Activated CD4-positive, alpha-beta T cell treated with anti-CD3 and anti-CD28 coated beads, Interleukin-2, Interleukin-4, amounts not matched to agents 100 ng/mL and 50 ng/mL, durations not matched to agents 16 hours and 8 hours (primary cell): ENCODE measurements at regions not wholly inside any gene's neighbourhood (a gene's known extent, or its start where the extent isn't known, plus 50 kb on each side); places are given as distances from the start of the nearest gene placed in this dataset.
"Not testable (repeated sequence)": the region's sequence is repeated elsewhere in the genome, so short reads cannot be mapped to it uniquely, and the experiment has no call there.

ENCODE experiments used
- DNase-seq: peaks from one replicate; pipeline ENCODE4 v3.0.0-alpha.2; 2020; ENCODE audit warnings: low spot score

DNA sequence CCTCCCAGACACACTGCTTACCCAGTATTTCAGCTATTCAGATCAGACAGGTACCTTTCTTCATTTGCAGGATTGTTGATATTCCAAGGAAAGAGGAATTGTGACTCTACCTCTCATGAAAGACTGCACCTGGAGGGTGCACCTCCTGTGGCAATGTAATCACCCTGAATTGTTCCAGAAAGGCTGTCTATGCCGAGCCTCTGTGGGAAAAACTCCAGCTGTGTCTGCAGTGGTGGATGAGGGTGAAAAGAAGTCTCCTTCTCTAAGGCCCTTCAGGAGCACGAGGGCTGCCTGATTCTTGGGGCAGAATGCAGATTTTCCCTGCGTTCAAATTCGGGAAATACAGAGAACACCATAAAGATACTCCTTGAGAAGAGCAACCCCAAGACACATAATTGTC is 108.2 kb upstream of the ADAMTS3 start:
- DNase-seq = no peak

DNA sequence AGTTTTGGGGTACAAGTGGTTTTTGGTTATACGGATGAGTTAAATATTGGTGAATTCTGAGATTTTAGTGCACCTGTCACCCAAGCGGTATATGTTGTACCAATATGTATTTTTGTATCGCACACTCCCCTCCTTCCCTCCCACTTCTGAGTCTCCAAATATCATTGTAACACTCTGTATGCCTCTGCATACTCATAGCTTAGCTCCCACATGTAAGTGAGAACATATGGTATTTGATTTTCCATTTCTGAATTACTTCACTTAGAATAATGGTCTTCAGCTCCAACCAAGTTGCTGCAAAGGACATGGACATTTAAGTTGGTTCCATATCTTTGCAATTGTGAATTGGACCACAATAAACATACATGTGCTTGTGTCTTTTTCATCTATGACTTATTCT is 103.0 kb upstream of the ADAMTS3 start:
- no peak for DNase-seq

DNA sequence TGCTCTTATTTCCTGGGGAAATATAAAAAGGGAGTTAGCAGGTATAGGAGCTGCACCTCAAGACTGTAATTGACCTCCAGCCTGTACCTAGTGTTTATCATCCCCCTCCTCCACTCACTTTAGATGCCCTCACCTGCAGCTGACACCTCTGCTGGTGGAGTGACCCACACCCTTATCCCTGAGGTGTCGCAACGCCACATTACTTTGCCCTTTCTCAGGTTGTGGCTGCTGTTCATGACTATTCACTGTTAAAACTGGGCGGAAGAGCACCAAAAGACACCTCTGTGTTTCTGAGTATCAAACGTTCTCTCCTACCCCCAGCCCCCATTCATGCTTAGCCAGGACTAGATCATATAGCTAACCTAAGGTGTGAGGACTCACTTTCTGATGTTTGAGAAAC is 101.5 kb upstream of the ADAMTS3 start:
- no peak for DNase-seq

DNA sequence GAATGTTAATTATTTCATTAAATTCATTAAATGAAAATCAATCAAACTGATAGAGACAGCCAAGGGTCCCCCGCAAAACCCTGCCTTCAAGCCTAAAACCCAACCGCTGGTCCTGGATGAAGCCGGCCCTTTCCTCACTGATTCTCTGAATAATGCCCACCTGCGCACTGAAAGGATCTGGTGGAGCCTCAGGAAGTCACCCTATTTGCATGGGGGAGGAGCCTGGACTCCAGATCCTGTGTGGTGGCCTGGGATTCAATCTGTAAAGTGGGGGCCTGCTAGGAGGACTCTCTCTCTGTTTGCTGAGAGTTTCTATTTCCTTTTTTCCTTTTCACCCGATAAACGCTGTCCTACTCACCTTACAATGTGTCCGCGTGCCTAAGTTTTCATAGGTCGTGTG is 97.9 kb upstream of the ADAMTS3 start:
- no peak for DNase-seq

DNA sequence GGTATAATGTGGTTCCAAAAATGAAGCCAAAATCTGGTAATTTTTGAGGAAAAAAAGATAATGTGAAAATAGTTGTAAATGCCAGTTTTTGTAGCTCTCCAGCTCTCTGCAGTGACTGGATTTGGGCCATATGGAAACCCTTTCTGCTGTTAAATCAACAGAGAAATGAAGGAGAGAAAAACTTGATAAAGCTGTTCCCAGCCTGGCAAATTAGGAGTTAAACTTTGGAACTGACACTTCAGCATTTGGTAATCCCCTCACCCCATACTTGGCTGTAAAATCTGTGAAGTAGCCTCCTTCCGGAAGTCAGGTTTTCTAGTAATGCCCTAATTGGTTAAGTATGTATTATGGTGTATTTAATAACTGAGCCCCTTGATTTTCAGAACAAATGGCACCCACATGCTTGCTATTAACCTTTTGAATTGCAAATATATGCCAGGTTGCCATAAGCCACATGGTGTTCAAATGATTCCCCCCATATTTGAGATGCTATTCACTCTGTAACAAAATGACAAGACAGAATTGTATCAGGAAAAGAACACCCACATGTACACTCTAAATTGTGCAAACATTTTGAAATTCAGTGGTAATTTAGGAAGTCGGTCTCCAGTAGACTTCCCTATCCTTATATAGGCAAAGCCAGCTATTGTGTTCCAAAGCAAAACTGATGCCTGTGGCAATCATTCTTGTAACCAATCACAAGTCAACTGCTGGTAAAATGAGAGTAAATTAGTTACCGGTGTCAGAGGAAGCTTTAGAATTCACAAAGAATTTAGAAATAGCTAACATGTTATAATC is 96.3 kb upstream of the ADAMTS3 start:
- no peak for DNase-seq

DNA sequence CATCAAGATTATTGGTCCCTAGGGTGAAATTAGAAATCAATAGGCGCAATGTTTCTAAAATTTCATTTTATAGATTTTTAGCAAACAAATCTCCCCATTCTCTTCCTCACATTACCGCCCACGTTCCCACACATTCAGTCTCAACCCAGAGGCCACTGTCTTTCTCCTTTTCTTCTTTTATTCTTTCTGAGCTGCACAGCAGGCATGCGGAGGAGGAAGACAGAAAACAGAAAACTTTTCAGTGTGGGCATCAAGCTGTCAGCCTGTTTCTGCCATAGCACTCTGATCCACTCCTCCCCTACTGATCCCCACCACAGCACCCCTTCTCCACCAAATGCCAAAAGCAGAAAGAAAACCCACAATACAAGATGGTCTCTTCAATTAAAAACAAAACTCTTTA is 94.8 kb upstream of the ADAMTS3 start:
- no peak for DNase-seq

DNA sequence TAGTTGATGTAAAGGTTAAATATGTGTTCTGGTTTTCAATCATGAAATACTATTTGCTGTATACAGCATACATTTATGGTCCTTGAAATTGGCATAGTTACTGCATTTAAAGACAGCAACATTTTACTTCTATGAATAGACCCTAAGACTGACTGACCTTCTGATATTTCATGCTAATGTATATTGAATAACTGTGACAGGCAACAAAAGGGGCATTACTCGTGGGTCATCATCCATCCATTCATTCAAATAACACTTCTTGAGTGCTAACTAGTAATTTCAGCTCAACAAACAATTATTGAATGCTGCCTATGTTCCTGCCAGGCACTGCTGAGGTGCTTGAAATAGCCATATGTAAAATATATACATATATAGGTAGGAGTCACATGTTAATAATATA is 92.8 kb upstream of the ADAMTS3 start:
- DNase-seq = no peak

DNA sequence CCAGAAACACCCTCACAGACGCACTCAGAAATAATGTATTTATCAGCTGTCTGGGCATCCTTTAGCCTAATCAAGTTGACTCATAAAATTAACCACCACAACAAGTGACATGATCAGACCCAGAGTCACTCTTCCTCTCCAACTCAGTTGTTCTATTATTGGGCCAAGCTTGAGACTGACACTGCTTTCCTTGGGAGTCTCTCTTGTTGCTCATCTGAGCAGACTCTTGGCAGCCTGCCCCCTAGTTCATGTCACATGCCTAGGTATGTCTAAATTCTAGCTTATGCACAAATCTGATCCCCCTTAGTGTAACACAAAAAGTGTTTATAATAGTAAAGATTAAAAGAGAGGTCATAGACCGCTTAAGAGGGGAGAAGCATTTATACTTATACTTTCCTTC is 72.6 kb upstream of the ADAMTS3 start:
- no peak for DNase-seq

DNA sequence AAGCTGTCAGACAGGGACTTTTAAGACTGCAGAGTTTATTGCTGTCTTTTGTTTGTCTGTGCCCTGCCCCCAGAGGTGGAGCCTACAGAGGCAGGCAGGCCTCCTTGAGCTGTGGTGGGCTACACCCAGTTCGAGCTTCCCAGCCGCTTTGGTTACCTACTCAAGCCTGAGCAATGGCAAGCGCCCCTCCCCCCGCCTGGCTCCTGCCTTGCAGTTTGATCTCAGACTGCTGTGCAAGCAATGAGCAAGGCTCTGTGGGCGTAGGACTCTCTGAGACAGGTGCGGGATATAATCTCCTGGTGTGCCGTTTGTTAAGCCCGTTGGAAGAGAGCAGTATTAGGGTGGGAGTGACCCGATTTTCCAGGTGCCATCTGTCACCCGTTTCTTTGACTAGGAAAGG is 67.8 kb upstream of the ADAMTS3 start:
- DNase-seq = not testable (repeated sequence)

DNA sequence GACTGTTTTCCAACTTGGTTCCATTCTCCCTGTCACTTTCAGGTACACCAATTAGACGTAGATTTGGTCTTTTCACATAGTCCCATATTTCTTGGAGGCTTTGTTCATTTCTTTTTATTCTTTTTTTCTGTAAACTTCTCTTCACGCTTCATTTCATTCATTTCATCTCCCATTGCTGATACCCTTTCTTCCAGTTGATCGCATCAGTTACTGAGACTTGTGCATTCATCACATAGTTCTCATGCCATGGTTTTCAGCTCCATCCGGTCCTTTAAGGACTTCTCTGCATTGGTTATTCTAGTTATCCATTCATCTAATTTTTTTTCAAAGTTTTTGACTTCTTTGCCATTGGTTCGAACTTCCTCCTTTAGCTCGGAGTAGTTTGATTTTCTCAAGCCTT is 66.9 kb upstream of the ADAMTS3 start:
- not testable (repeated sequence) for DNase-seq

DNA sequence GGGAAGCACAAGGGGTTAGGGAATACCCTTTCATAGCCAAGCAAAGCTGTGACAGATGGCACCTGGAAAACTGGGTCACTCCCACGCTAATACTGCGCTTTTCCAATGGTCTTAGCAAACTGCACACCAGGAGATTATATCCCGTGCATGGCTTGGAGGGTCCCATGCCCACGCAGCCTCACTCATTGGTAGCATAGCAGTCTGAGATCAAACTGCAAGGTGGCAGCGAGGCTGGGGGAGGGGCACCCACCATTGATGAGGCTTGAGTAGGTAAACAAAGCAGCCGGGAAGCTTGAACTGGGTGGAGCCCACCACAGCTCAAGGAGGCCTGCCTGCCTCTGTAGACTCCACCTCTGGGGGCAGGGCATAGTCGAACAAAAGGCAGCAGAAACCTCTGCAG is 63.2 kb upstream of the ADAMTS3 start:
- DNase-seq = not testable (repeated sequence)

DNA sequence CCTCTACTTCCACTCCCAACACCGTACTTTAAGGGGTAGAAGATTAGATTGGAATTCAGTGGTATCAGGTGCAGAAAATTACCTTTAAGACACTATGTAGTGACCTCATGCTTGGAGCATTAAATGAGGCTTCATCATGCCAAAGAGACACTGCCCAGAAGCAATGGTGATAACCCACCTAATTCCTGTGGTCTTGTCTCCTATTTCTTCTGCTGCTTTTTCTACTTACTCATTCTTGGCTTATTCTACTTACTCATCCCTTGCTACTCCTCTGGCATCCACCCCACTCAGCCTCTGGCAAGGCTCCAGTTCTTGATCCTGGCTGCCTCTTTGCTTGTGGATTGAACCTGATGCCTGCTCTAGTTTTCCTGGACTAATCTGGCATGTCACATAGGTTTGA is 62.3 kb upstream of the ADAMTS3 start:
- DNase-seq = no peak

DNA sequence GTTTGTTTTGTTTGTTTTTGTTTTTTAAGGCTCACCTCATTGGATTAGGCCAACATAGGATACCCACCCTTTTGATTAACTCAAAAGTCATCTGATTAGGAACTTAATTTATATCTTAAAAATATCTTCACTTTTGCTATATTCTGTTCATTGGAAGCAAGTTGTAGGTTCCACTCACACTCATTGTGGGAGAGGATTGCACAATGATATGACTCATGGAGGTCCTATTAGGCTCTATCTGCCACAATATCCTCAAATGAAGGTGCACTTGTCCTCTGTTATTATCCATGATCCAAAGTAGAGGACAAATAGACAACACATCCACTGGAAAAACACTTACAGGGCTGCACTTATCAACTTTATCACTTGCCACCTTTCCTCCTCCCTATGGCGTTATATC is 60.5 kb upstream of the ADAMTS3 start:
- no peak for DNase-seq

DNA sequence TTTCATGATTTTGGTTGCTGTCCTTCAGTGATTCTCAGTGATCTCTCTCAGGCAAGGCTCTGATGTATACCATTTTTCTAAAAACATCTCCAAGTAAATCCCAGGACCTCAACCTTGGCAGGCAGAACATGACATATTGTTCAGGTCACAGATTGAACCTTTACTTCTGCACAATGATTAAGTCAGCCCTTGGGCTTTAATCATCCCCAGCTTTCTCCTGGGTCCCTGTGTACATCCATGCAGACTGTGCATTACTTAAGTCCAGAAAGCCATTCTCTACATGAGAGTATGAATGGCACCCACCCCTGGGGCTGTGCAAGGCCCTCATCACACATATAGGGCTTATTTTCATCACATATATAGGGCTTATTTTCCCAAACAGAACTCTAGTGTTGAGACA is 58.7 kb upstream of the ADAMTS3 start:
- no peak for DNase-seq
